NCI-H1694 treated with DMSO at 0.1 percent for 48 hours (cell line): ENCODE measurements at regions not wholly inside any gene's neighbourhood (a gene's known extent, or its start where the extent isn't known, plus 50 kb on each side); places are given as distances from the start of the nearest gene placed in this dataset.

Experiments
- DNase-seq: peaks from one replicate; lab custom pipeline; 2025; lab: John Stamatoyannopoulos, UW

- no peak for DNase-seq
Measured at GRCh38 chr12:76259106-76259505, 89.1 kb downstream of the BBS10 start.

GRCh38 chr12:76256904-76257303 lies 91.3 kb downstream of the BBS10 start:
- DNase-seq: no peak

- DNase-seq: no peak
Measured at GRCh38 chr12:76256321-76256720, 91.9 kb downstream of the BBS10 start.

GRCh38 chr12:76255692-76256091 lies 92.5 kb downstream of the BBS10 start:
- DNase-seq: no peak

GRCh38 chr12:76255281-76255680 lies 92.9 kb downstream of the BBS10 start:
- DNase-seq: no peak

GRCh38 chr12:76252031-76252430 lies 96.2 kb downstream of the BBS10 start:
- no peak for DNase-seq

GRCh38 chr12:76250256-76250655 lies 98.0 kb downstream of the BBS10 start:
- no peak for DNase-seq

- no peak for DNase-seq
Measured at GRCh38 chr12:76249501-76249900, 98.7 kb downstream of the BBS10 start.

- DNase-seq: no peak
Measured at GRCh38 chr12:76247992-76248391, 100.2 kb downstream of the BBS10 start.

- DNase-seq: no peak
Measured at GRCh38 chr12:76247026-76247646, 101.1 kb downstream of the BBS10 start.

GRCh38 chr12:76246611-76247010 lies 101.6 kb downstream of the BBS10 start:
- no peak for DNase-seq

- DNase-seq: no peak
Measured at GRCh38 chr12:76244300-76244699, 103.9 kb downstream of the BBS10 start.

GRCh38 chr12:76242813-76243550 lies 105.2 kb downstream of the BBS10 start:
- DNase-seq: no peak

GRCh38 chr12:76241371-76241770 lies 106.8 kb downstream of the BBS10 start:
- DNase-seq: no peak

- DNase-seq: no peak
Measured at GRCh38 chr12:76240281-76240680, 107.9 kb downstream of the BBS10 start.

- no peak for DNase-seq
Measured at GRCh38 chr12:76238688-76239087, 109.5 kb downstream of the BBS10 start.

GRCh38 chr12:76237086-76237701 lies 111.0 kb downstream of the BBS10 start:
- no peak for DNase-seq

- DNase-seq: no peak
Measured at GRCh38 chr12:76236640-76237039, 111.6 kb downstream of the BBS10 start.

- no peak for DNase-seq
Measured at GRCh38 chr12:76234741-76235140, 113.5 kb downstream of the BBS10 start.

- no peak for DNase-seq
Measured at GRCh38 chr12:76232013-76232412, 116.2 kb downstream of the BBS10 start.

- no peak for DNase-seq
Measured at GRCh38 chr12:76226956-76227355, 121.3 kb downstream of the BBS10 start.

GRCh38 chr12:76226397-76226796 lies 121.8 kb downstream of the BBS10 start:
- no peak for DNase-seq

- DNase-seq: no peak
Measured at GRCh38 chr12:76223869-76224268, 124.3 kb downstream of the BBS10 start.
